Mesothelial cell of epicardium (in vitro differentiated cells): ENCODE measurements at regions not wholly inside any gene's neighbourhood (a gene's known extent, or its start where the extent isn't known, plus 50 kb on each side); places are given as distances from the start of the nearest gene placed in this dataset.

Experiments used
- DNase-seq, 2 experiments: peaks; one replicate each; pipeline ENCODE4 v3.0.0; 2021; ENCODE audit warnings: low spot score in 2 of 2; ENCODE audit not compliant: unreplicated experiment in 2 of 2
- H3K27ac Mint-ChIP-seq: 2 replicates; pipeline ENCODE4 v1.8.0; 2021; ENCODE audit warnings: mixed read lengths
- H3K27me3 Mint-ChIP-seq: 2 replicates; pipeline ENCODE4 v1.8.0; 2021; ENCODE audit warnings: low read depth, mixed read lengths
- H3K36me3 Mint-ChIP-seq: 2 replicates; pipeline ENCODE4 v1.8.0; 2021; ENCODE audit warnings: mixed read lengths
- H3K4me1 Mint-ChIP-seq: 2 replicates; pipeline ENCODE4 v1.8.0; 2021; ENCODE audit warnings: mixed read lengths
- H3K4me3 Mint-ChIP-seq: 2 replicates; pipeline ENCODE4 v1.8.0; 2021; ENCODE audit warnings: mild to moderate bottlenecking, moderate library complexity, mixed read lengths
- H3K9me3 Mint-ChIP-seq: 2 replicates; pipeline ENCODE4 v1.8.0; 2021; ENCODE audit warnings: mixed read lengths
- CTCF ChIP-seq: fragments of 200-600 bp; sonication (generic); IDR thresholded peaks from one replicate; pipeline ENCODE4 v1.5.0; 2021; ENCODE audit warnings: antibody characterized with exemption; ENCODE audit not compliant: unreplicated experiment

DNA sequence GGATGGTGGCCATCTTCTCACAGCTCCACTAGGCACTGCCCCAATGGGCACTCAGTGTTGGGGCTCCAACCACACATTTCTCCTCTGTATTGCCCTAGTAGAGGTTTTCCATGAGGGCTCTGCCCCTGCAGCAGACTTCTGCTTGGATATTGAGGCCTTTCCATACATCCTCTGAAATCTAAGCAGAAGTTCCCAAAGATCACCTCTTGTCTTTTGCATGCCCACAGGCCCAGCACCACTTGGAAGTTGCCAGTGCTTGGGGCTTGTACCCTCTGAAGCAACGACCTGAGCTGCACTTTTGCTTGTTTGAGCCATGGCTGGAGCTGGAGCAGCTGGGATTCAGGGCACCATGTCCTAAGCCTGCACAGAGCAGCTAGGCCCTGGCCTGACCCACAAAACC is 189.1 kb upstream of the EYS start:
- Mint-ChIP-seq H3K27ac (no peak overlapping the region), H3K36me3 (no peaks in the 10 kb centered on the region), H3K27me3 (no peaks in the 10 kb centered on the region), H3K4me3 (no peak overlapping the region), H3K4me1 (no peaks in the 10 kb centered on the region), H3K9me3 (peaks cover 19% of the 10 kb centered on the region)
- TF ChIP-seq CTCF: no peak
- no peak for DNase-seq

DNA sequence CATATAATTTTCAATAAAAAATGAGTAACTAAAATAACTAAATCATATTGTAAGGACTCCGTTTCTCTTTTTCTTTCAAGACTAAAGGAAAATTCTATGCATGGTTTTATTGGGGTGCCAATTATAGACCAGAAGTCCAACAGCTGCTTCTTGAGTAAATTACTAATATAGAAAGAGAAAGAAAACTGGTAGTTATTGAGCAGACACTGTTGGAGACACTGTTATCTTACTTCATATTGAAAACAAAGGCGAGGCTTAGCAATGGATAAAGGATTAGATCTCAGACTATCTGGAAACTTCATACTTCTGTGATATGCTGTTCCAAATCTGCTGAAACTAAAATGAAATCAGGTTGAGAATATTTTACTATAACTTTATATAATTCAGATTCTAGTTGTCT is 169.6 kb upstream of the EYS start:
- no peak overlapping the region for H3K27ac Mint-ChIP-seq
- no peak for TF ChIP-seq CTCF
- no peak for DNase-seq
- no peaks in the 10 kb centered on the region for H3K36me3 Mint-ChIP-seq
- H3K9me3 Mint-ChIP-seq: no peaks in the 10 kb centered on the region
- H3K4me3 Mint-ChIP-seq: no peak overlapping the region
- H3K27me3 Mint-ChIP-seq: no peaks in the 10 kb centered on the region
- H3K4me1 Mint-ChIP-seq: no peaks in the 10 kb centered on the region

- Mint-ChIP-seq H3K27me3 (no peaks in the 10 kb centered on the region), H3K9me3 (peaks cover 7% of the 10 kb centered on the region), H3K36me3 (no peaks in the 10 kb centered on the region), H3K27ac (no peak overlapping the region), H3K4me3 (no peak overlapping the region), H3K4me1 (no peaks in the 10 kb centered on the region)
- TF ChIP-seq CTCF: no peak
- DNase-seq: no peak
Observed at GRCh38 chr6:65852369-65852852, 145.4 kb upstream of the EYS start.

- no peak for TF ChIP-seq CTCF
- H3K4me3 Mint-ChIP-seq: no peak overlapping the region
Observed at GRCh38 chr6:65830151-65830550, 123.1 kb upstream of the EYS start.

GRCh38 chr6:65819152-65819551 is 112.1 kb upstream of the EYS start:
- DNase-seq: no peak
- no peaks in the 10 kb centered on the region for H3K4me1 Mint-ChIP-seq
- H3K4me3 Mint-ChIP-seq: no peak overlapping the region
- H3K27me3 Mint-ChIP-seq: no peaks in the 10 kb centered on the region
- peaks cover 14% of the 10 kb centered on the region for H3K9me3 Mint-ChIP-seq
- TF ChIP-seq CTCF: no peak
- no peak overlapping the region for H3K27ac Mint-ChIP-seq
- no peaks in the 10 kb centered on the region for H3K36me3 Mint-ChIP-seq

More at GRCh38 chr6:65830151-65830550, 123.1 kb upstream of the EYS start:
- DNase-seq: no peak
- H3K9me3 Mint-ChIP-seq: no peaks in the 10 kb centered on the region
- no peak overlapping the region for H3K27ac Mint-ChIP-seq
- H3K4me1 Mint-ChIP-seq: no peaks in the 10 kb centered on the region
- H3K36me3 Mint-ChIP-seq: no peaks in the 10 kb centered on the region
- no peaks in the 10 kb centered on the region for H3K27me3 Mint-ChIP-seq

DNA sequence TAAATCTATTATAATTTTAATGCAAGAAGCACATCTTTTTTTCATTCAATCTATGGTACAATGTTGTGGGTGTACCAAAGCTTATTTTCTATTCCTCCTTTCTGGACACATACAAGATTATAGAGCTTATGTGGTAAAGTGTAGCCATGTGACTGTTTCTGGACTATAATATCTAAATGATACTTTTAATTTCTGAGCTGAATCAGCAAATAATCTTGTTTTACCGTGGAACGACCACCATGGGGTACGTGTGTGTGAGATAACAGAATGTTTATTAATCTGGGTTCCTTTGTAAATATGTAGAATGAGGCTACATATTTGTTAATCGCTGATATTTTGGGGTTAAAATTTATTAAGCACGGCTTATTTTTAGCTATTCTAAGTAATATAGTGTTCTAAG is 111.5 kb upstream of the EYS start:
- H3K4me1 Mint-ChIP-seq: no peaks in the 10 kb centered on the region
- H3K27me3 Mint-ChIP-seq: no peaks in the 10 kb centered on the region
- no peak overlapping the region for H3K4me3 Mint-ChIP-seq
- H3K9me3 Mint-ChIP-seq: peaks cover 13% of the 10 kb centered on the region
- no peak overlapping the region for H3K27ac Mint-ChIP-seq
- H3K36me3 Mint-ChIP-seq: no peaks in the 10 kb centered on the region
- TF ChIP-seq CTCF: no peak
- no peak for DNase-seq
